HL-60 (cell line): ENCODE measurements at regions not wholly inside any gene's neighbourhood (a gene's known extent, or its start where the extent isn't known, plus 50 kb on each side); places are given as distances from the start of the nearest gene placed in this dataset.

Experiments used
- GABPA ChIP-seq: IDR thresholded peaks from 2 replicates; pipeline ENCODE4 v1.6.1; 2012; ENCODE audit warnings: low read depth
- POLR2AphosphoS5 ChIP-seq: IDR thresholded peaks from 2 replicates; pipeline ENCODE4 v1.6.1; 2012; ENCODE audit warnings: low read depth
- REST ChIP-seq: IDR thresholded peaks from 2 replicates; pipeline ENCODE4 v1.6.1; 2012; ENCODE audit warnings: low read depth; ENCODE audit not compliant: insufficient replicate concordance
- TF ChIP-seq, protein P1 (sequence below): IDR thresholded peaks from one replicate; pipeline ENCODE4 v1.5.1; 2011; ENCODE audit warnings: low read length, control low read depth, inconsistent platforms; ENCODE audit not compliant: insufficient read depth

DNA sequence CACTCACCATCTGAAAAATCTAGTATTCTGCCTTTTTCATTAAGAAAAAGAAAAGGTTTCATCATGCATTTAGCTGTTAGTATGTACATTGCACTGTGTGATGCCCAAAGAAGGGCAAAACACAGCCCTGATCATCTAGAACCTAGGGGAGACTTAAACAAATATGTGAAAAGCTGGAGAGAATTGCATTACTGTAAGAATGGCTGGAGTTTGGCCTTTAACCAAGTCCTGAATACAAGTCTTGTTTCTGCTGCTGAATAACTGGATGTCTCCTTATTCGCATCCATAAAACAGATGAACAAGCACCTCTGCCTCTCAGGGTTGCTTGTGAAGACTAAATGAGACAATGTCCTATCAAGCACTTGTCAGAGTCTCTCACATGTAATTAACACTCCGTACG lies 233.4 kb upstream of the LRTM1 start:
- TF ChIP-seq, protein P1, sequence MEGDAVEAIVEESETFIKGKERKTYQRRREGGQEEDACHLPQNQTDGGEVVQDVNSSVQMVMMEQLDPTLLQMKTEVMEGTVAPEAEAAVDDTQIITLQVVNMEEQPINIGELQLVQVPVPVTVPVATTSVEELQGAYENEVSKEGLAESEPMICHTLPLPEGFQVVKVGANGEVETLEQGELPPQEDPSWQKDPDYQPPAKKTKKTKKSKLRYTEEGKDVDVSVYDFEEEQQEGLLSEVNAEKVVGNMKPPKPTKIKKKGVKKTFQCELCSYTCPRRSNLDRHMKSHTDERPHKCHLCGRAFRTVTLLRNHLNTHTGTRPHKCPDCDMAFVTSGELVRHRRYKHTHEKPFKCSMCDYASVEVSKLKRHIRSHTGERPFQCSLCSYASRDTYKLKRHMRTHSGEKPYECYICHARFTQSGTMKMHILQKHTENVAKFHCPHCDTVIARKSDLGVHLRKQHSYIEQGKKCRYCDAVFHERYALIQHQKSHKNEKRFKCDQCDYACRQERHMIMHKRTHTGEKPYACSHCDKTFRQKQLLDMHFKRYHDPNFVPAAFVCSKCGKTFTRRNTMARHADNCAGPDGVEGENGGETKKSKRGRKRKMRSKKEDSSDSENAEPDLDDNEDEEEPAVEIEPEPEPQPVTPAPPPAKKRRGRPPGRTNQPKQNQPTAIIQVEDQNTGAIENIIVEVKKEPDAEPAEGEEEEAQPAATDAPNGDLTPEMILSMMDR = no peak
- TF ChIP-seq POLR2AphosphoS5 = no peak
- no peak for TF ChIP-seq REST
- TF ChIP-seq GABPA = no peak
